LNCAP (cell line): ENCODE measurements at regions not wholly inside any gene's neighbourhood (a gene's known extent, or its start where the extent isn't known, plus 50 kb on each side); places are given as distances from the start of the nearest gene placed in this dataset.

Source experiments
- TF ChIP-seq, protein P1 (sequence below): fragments of 450-650 bp; IDR thresholded peaks from 2 replicates; pipeline ENCODE4 v1.5.1; 2017; ENCODE audit warnings: mild to moderate bottlenecking

DNA sequence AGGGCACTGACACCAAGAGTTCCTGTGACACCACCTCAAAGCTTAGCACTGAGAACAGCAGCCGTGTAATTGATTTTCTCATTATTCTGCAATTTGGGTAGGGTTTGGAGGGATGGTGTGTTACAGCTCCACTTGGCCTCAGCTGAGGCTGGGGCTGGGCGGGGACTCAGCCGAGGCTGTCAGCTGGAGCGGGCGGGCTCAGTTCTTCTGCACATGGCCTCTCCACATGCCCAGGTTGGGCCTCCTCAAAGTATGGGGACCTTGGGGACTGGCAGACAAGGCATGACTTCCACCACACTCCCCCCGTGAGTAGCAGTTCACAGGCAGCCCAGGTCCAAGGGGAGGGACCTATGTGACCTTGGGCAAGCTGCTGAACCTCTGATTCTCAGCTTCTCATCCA lies 171.5 kb downstream of the IRF8 start:
- TF ChIP-seq, protein P1, sequence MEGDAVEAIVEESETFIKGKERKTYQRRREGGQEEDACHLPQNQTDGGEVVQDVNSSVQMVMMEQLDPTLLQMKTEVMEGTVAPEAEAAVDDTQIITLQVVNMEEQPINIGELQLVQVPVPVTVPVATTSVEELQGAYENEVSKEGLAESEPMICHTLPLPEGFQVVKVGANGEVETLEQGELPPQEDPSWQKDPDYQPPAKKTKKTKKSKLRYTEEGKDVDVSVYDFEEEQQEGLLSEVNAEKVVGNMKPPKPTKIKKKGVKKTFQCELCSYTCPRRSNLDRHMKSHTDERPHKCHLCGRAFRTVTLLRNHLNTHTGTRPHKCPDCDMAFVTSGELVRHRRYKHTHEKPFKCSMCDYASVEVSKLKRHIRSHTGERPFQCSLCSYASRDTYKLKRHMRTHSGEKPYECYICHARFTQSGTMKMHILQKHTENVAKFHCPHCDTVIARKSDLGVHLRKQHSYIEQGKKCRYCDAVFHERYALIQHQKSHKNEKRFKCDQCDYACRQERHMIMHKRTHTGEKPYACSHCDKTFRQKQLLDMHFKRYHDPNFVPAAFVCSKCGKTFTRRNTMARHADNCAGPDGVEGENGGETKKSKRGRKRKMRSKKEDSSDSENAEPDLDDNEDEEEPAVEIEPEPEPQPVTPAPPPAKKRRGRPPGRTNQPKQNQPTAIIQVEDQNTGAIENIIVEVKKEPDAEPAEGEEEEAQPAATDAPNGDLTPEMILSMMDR, result no peak

DNA sequence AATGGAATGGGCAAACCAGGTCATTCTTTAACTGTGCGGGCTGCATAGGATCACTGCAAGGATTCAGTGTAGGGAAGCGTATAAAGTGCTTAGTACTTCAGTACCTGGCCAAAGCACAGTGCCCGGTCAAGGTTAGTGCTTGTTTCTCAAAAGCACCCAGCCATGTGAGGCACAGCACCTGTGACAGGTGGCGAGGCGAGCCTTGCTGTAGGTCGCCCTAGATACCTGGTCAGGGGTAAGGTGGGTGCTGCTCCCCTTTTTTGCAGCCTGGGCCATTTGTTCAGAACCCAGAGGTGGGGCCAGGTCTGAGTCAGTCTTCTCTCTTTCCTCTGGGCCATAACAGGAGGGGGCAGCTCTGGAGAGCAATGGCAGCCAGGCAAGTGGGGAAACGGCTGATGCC lies 172.0 kb downstream of the IRF8 start:
- TF ChIP-seq, protein P1, result no peak

DNA sequence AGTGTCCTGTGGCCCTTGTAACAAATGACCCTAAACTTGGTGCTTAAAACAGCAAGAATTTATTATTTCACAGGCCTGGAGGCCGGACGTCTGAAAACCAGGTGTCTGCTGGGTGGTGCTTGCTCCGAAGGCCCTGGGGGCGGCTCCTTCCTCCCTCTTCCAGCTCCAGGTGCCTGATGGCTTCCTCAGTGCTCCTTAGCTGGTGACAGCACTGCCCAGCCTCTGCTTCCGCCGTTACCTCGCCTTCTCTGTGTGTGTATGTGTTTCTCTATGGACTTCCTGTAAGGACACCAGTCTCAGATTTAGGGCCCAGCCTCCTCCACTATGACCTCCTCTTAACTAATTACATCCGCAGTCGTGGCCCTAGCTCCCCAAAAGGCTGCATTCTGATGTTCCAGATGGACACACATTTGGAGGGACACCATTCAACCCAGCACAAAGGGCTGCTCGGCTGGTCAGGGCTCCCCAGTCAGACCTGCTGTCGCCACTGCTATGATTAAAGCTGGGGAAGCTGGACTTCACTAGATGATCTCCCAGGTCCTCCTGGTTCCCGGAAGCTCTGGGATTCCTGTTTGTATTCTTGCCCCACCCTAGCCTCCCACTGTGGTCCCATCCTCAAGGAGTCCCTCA lies 172.8 kb downstream of the IRF8 start:
- TF ChIP-seq, protein P1, result no peak

DNA sequence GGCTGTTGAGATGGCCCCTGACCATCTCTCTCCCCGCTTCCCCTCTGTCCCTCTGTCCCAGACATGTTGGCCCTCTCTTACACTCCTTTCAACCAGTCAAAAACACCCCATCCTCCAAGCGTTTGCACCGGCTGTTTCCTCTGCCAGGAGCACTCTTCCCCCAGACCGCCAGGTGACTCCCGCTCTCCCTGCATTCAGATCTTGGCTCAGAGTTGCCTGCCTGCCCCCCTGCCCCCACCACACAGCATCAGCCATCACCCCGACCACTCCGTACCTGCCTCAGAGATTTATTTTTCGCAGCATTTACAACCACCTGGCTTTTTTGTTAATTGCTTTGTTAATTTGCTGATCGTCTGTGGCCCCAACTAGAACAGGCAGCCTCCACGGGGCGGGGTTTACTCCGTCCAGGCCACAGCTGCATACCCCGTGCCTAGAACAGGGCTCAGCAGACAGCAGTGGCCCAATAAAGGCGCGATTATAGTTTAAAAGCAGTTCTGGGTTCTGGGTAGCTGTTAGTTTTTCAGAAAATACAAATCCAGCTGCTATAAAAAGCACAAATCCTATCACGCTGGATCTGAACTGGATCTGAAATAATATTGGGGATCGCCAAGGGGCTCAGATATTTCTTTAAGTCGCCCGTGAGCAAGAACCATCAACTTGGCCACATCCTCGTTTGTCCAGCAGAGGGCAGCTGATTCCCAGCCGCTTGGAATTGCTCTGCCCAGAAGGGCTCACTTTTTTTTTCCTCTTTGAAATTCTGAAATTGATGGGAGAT lies 173.6 kb downstream of the IRF8 start:
- TF ChIP-seq, protein P1, result peak; percentile 84

DNA sequence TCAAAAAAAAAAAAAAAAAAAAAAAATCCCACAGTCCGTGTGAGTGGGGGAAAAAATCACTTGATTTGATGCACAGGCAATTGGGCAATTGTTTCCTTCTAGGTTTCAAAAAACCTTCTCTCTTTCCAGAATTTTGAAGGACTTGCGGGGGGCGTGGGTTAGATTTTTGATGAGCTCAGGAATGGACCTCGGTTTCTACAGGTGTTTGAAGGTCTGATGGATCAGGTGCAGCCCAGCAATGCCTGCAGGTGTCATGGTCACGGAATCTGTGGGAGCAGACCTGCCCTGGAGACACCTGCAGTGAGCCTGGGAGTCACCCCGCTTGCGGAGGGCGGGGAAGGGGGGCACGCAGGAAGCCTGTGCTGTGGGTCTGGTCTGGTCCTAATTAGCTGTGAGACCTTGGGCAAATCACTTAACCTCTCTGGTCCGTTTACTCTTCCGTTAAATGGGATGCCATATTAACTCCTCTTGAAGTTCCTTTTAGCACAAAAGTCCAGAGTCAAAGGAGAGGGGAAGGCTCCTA lies 174.2 kb downstream of the IRF8 start:
- TF ChIP-seq, protein P1, result 0 out of 2 replicates have a peak, but pooled peaks have one; percentile 21

DNA sequence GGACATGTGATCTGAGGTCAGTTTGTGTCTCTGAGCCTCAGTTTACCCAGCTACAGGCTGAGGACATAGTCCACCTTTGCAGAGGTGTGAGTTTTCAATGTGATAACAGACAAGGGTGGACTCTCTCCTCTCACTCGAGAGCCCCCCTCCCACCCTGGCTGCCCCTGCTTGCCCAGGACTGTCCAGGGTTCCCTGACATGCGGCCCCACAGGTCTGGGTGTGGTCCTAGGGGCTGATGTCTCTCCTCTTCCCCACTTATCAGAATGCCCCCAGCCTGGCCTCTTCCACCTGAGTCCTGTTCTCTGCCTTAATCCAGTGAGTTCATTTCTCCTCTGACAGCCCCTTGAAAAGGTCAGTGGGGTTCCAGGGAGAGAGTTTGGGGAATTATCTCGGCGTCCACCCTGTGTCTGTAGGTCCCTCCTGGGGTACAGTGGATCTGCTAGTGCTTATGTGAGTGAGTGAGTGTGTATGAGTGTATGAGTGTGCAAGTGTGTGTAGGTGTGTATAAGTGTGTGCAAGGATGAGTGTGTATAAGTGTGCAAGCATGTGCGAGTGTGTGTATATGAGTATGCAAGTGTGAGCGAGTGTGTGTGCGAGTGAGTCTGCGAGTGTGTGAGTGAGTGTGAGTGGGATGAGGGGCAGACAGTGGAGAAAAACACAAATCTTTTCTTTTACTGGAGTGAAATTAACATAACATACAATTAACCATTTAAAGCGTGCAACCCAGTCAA lies 175.0 kb downstream of the IRF8 start:
- TF ChIP-seq, protein P1, result no peak

DNA sequence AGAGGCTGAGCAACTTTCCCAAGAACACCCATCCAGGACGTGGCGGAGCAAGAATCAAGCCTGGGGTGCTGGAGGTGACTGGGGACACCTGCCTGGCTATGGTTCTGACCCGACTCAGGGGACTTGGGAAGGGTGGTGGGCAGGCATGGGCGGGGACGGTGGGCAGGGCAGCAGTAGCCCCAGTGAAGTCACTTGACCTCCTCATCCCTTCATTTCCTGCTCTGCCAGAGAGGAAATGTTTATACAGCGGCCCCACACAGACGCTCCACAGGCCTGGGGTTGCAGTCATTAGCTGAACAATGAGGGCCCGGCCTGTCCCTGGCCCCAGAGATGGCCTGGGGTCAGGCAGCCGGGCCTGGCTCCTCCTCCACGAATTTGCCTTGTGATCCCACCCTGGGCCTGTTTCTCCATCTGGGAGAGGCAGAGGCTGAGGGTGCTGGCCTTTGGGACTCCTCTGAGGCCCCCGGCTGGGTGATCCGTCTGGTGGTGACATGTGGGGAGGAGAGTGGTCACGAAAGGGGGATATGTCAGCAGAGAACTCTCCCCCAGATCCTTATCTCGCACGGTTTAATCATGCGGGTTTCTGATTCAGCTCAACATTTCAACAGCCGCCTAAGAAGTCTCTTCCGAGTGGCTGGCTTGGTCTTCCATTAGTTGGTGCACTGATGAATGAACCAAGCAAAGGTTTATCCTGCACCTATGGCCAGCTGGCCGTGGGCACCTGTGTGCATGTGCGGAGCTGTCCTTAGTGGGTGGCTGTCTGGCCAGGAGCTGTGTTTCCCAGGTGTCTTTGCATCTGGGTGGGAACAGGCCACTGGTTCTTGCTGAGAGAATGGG lies 175.9 kb downstream of the IRF8 start:
- TF ChIP-seq, protein P1, result no peak
